ENCODE measurements at regions not wholly inside any gene's neighbourhood (a gene's known extent, or its start where the extent isn't known, plus 50 kb on each side); places are given as distances from the start of the nearest gene placed in this dataset.
"Not testable (repeated sequence)": the region's sequence is repeated elsewhere in the genome, so short reads cannot be mapped to it uniquely, and the experiment has no call there.

- H3K4me3 ChIP-seq (ENCODE audit: low read depth, low read length): no peak overlapping the region
- ChIA-PET POLR2A (no interaction called here), CTCF (no interaction called here)
- no peaks in the 10 kb centered on the region for H3K9me3 ChIP-seq (ENCODE audit: control insufficient read depth, insufficient read depth, low read depth, low read length)
- no peak overlapping the region for H3K27ac ChIP-seq (ENCODE audit: extremely low read depth, low read depth, low read length)
- no peaks in the 10 kb centered on the region for H3K4me1 ChIP-seq (ENCODE audit: control insufficient read depth, insufficient read depth, low read length)
- no peaks in the 10 kb centered on the region for H3K36me3 ChIP-seq (ENCODE audit: control insufficient read depth in 2 of 2, insufficient read depth in 1 of 2, low read length in 2 of 2)
- no peak for TF ChIP-seq SCRT1 (tag by site-specific recombination; IDR thresholded peaks at IDR 0.05; ENCODE audit: borderline replicate concordance)
- no peak for TF ChIP-seq KLF8 (tag by site-specific recombination; IDR thresholded peaks at IDR 0.05)
- TF ChIP-seq, protein P1, sequence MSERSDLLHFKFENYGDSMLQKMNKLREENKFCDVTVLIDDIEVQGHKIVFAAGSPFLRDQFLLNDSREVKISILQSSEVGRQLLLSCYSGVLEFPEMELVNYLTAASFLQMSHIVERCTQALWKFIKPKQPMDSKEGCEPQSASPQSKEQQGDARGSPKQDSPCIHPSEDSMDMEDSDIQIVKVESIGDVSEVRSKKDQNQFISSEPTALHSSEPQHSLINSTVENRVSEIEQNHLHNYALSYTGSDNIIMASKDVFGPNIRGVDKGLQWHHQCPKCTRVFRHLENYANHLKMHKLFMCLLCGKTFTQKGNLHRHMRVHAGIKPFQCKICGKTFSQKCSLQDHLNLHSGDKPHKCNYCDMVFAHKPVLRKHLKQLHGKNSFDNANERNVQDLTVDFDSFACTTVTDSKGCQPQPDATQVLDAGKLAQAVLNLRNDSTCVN (tag by site-specific recombination; optimal IDR thresholded peaks at IDR 0.05): no peak
- no peak for TF ChIP-seq ZXDB (tag by site-specific recombination; IDR thresholded peaks at IDR 0.05)
These were observed 172.2 kb downstream of the TM2D1 start for GRCh38 chr1:61552630-61553305.

DNA sequence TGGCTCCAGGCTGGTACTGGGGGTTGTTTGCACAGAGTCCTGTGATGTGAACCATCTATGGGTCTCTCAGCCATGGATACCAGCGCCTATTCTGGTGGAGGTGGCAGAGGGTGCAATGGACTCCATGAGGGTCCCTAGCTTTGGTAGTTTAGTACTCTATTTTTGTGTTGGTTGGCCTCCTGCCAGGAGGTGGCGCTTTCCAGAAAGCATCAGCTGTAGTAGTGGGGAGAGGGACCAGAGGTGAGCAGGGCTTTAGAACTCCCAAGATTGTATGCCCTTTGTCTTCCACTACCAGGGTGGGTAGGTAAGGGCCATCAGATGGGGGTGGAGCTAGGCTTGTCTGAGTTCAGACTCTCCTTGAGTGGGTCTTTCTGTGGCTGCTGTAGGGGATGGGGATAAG, 177.6 kb downstream of the TM2D1 start:
- not testable (repeated sequence) for H3K27ac ChIP-seq (ENCODE audit: extremely low read depth, low read depth, low read length)
- CTCF ChIA-PET: interaction anchor here (0.5 to 2.2 kb wide), 8 partner anchors 12 to 492 kb away, joined by 3 to 8 read pairs (median 4); no protein-coding TSS in a partner anchor

DNA sequence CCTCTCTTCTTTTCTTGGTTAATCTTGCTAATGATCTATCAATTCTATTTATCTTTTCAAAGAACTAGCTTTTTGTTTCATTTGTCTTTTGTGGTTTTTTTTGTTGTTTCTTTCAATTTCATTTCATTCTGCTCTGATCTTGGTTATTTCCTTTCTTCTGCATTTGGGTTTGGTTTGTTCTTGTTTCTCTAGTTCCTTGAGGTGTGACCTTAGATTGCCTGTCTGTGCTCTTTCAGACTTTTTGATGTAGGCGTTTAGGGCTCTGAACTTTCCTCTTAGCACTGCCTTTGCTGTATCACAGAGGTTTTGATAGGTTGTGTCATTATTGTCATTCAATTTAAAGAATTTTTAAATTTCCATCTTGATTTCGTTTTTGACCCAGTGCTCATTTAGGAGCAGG, 180.1 kb downstream of the TM2D1 start:
- H3K27ac ChIP-seq (ENCODE audit: extremely low read depth, low read depth, low read length); H3K36me3 ChIP-seq (ENCODE audit: control insufficient read depth in 2 of 2, insufficient read depth in 1 of 2, low read length in 2 of 2); H3K4me1 ChIP-seq (ENCODE audit: control insufficient read depth, insufficient read depth, low read length); H3K4me3 ChIP-seq (ENCODE audit: low read depth, low read length); POLR2A ChIA-PET; H3K9me3 ChIP-seq (ENCODE audit: control insufficient read depth, insufficient read depth, low read depth, low read length): not testable (repeated sequence)
- CTCF ChIA-PET: interaction anchor here (0.6 to 1.1 kb wide), 2 partner anchors 10 to 22 kb away, joined by 3 to 5 read pairs; no protein-coding TSS in a partner anchor

More for the DNA sequence above, 177.6 kb downstream of the TM2D1 start:
- H3K4me3 ChIP-seq (ENCODE audit: low read depth, low read length); H3K9me3 ChIP-seq (ENCODE audit: control insufficient read depth, insufficient read depth, low read depth, low read length); H3K4me1 ChIP-seq (ENCODE audit: control insufficient read depth, insufficient read depth, low read length); POLR2A ChIA-PET; H3K36me3 ChIP-seq (ENCODE audit: control insufficient read depth in 2 of 2, insufficient read depth in 1 of 2, low read length in 2 of 2): not testable (repeated sequence)

DNA sequence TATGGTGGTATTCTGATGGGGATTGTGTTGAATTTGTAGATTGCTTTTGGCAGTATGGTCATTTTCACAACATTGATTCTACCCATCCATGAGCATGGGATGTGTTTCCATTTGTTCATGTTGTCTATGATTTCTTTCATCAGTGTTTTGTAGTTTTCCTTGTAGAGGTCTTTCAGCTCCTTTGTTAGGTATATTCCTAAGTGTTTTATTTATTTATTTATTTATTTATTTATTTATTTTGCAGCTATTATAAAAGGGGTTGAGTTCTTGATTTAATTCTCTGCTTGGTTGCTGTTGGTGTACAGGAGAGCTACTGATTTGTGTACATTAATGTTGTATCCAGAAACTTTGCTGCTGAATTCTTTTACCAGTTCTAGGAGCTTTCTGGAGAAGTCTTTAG, 181.4 kb downstream of the TM2D1 start:
- TF ChIP-seq ZNF426 (tag by site-specific recombination; IDR thresholded peaks at IDR 0.05): peak; percentile 52
- TF ChIP-seq, protein P2, sequence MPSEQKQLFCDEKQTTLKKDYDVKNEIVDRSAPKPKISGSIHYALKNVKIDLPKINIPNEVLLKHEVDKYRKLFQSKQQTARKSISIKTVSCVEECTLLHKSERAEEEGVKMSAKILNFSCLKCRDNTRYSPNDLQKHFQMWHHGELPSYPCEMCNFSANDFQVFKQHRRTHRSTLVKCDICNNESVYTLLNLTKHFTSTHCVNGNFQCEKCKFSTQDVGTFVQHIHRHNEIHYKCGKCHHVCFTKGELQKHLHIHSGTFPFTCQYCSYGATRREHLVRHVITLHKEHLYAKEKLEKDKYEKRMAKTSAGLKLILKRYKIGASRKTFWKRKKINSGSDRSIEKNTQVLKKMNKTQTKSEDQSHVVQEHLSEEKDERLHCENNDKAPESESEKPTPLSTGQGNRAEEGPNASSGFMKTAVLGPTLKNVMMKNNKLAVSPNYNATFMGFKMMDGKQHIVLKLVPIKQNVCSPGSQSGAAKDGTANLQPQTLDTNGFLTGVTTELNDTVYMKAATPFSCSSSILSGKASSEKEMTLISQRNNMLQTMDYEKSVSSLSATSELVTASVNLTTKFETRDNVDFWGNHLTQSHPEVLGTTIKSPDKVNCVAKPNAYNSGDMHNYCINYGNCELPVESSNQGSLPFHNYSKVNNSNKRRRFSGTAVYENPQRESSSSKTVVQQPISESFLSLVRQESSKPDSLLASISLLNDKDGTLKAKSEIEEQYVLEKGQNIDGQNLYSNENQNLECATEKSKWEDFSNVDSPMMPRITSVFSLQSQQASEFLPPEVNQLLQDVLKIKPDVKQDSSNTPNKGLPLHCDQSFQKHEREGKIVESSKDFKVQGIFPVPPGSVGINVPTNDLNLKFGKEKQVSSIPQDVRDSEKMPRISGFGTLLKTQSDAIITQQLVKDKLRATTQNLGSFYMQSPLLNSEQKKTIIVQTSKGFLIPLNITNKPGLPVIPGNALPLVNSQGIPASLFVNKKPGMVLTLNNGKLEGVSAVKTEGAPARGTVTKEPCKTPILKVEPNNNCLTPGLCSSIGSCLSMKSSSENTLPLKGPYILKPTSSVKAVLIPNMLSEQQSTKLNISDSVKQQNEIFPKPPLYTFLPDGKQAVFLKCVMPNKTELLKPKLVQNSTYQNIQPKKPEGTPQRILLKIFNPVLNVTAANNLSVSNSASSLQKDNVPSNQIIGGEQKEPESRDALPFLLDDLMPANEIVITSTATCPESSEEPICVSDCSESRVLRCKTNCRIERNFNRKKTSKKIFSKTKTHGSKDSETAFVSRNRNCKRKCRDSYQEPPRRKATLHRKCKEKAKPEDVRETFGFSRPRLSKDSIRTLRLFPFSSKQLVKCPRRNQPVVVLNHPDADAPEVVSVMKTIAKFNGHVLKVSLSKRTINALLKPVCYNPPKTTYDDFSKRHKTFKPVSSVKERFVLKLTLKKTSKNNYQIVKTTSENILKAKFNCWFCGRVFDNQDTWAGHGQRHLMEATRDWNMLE (tag by site-specific recombination; conservative IDR thresholded peaks at IDR 0.05; ENCODE audit: low read depth): peak; percentile 57; the same call in 1 of the 2 replicates
- TF ChIP-seq, protein P3, sequence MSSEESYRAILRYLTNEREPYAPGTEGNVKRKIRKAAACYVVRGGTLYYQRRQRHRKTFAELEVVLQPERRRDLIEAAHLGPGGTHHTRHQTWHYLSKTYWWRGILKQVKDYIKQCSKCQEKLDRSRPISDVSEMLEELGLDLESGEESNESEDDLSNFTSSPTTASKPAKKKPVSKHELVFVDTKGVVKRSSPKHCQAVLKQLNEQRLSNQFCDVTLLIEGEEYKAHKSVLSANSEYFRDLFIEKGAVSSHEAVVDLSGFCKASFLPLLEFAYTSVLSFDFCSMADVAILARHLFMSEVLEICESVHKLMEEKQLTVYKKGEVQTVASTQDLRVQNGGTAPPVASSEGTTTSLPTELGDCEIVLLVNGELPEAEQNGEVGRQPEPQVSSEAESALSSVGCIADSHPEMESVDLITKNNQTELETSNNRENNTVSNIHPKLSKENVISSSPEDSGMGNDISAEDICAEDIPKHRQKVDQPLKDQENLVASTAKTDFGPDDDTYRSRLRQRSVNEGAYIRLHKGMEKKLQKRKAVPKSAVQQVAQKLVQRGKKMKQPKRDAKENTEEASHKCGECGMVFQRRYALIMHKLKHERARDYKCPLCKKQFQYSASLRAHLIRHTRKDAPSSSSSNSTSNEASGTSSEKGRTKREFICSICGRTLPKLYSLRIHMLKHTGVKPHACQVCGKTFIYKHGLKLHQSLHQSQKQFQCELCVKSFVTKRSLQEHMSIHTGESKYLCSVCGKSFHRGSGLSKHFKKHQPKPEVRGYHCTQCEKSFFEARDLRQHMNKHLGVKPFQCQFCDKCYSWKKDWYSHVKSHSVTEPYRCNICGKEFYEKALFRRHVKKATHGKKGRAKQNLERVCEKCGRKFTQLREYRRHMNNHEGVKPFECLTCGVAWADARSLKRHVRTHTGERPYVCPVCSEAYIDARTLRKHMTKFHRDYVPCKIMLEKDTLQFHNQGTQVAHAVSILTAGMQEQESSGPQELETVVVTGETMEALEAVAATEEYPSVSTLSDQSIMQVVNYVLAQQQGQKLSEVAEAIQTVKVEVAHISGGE (tag by site-specific recombination; conservative IDR thresholded peaks at IDR 0.05; ENCODE audit: low read depth): 0 out of 2 replicates have a peak, but pooled peaks have one; percentile 37
- TF ChIP-seq ZBTB8A (tag by site-specific recombination; IDR thresholded peaks at IDR 0.05): peak; percentile 28; the same call in 1 of the 2 replicates
- peak; percentile 37; the same call in 1 of the 2 replicates for TF ChIP-seq ZNF623 (tag by site-specific recombination; IDR thresholded peaks at IDR 0.05)
- TF ChIP-seq ZNF394 (tag by site-specific recombination; IDR thresholded peaks at IDR 0.05; ENCODE audit: borderline replicate concordance): peak; percentile 60; the same call in 1 of the 2 replicates
- TF ChIP-seq ZNF555 (tag by site-specific recombination; conservative IDR thresholded peaks at IDR 0.05): peak; percentile 68
- peak; percentile 36; the same call in 1 of the 2 replicates for TF ChIP-seq ZNF140 (tag by site-specific recombination; IDR thresholded peaks at IDR 0.05)
- TF ChIP-seq ZNF654 (tag by site-specific recombination; IDR thresholded peaks at IDR 0.05; ENCODE audit: low read depth): 0 out of 2 replicates have a peak, but pooled peaks have one; percentile 5
- H3K27ac ChIP-seq (ENCODE audit: extremely low read depth, low read depth, low read length); H3K9me3 ChIP-seq (ENCODE audit: control insufficient read depth, insufficient read depth, low read depth, low read length); POLR2A ChIA-PET; H3K4me3 ChIP-seq (ENCODE audit: low read depth, low read length); CTCF ChIA-PET; H3K4me1 ChIP-seq (ENCODE audit: control insufficient read depth, insufficient read depth, low read length); H3K36me3 ChIP-seq (ENCODE audit: control insufficient read depth in 2 of 2, insufficient read depth in 1 of 2, low read length in 2 of 2): not testable (repeated sequence)

All from HEK293 (cell line).